ENCODE measurements at regions not wholly inside any gene's neighbourhood (a gene's known extent, or its start where the extent isn't known, plus 50 kb on each side); places are given as distances from the start of the nearest gene placed in this dataset.

DNA sequence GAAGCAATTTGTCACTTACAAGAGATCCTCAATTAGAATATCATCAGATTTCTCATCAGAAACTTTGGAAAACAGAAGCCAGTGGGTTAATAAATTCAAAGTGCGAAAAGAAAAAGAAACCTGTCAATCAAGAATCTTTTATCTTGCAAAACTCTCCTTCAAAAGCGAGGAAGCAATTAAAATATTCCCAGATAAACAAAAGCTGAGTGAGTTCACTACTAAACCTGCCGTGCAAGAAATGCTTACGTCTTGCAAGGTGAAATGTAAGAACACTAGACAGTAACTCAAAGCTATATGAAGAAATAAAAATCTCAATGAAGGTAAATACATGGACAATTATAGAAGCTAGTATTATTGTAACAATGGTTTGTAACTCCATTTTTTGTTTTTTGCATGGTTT lies 62.8 kb upstream of the IL33 start:
- TF ChIP-seq, protein P1, sequence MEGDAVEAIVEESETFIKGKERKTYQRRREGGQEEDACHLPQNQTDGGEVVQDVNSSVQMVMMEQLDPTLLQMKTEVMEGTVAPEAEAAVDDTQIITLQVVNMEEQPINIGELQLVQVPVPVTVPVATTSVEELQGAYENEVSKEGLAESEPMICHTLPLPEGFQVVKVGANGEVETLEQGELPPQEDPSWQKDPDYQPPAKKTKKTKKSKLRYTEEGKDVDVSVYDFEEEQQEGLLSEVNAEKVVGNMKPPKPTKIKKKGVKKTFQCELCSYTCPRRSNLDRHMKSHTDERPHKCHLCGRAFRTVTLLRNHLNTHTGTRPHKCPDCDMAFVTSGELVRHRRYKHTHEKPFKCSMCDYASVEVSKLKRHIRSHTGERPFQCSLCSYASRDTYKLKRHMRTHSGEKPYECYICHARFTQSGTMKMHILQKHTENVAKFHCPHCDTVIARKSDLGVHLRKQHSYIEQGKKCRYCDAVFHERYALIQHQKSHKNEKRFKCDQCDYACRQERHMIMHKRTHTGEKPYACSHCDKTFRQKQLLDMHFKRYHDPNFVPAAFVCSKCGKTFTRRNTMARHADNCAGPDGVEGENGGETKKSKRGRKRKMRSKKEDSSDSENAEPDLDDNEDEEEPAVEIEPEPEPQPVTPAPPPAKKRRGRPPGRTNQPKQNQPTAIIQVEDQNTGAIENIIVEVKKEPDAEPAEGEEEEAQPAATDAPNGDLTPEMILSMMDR (IDR thresholded peaks at IDR 0.05; ENCODE audit: low read length), result no peak
- no peak for TF ChIP-seq EZH2 (IDR thresholded peaks at IDR 0.05; ENCODE audit: borderline replicate concordance, low read length)
